Tibial nerve (tissue), 4 donors: ENCODE measurements at regions not wholly inside any gene's neighbourhood (a gene's known extent, or its start where the extent isn't known, plus 50 kb on each side); places are given as distances from the start of the nearest gene placed in this dataset.

Experiments
- DNase-seq, 2 donors: peaks; one replicate each; pipeline ENCODE4 v3.0.0-alpha.2; 2019; ENCODE audit warnings: low spot score in 2 of 2
- H3K27ac ChIP-seq, 4 donors: fragments of 200-600 bp; sonication (generic) in 3 of 4; one replicate each; pipeline ENCODE4 v1.5.1; 2017 to 2019; ENCODE audit warnings: mild to moderate bottlenecking in 1 of 4
- H3K27me3 ChIP-seq, 2 donors: fragments of 200-600 bp; sonication (generic) in 1 of 2; one replicate each; pipeline versions ENCODE4 v1.5.1 to v1.6.0; 2017 to 2019
- H3K36me3 ChIP-seq, 3 donors: fragments of 200-600 bp; sonication (generic); one replicate each; pipeline ENCODE4 v1.5.1; 2018 to 2019
- H3K4me1 ChIP-seq, 4 donors: fragments of 200-600 bp; sonication (generic) in 3 of 4; one replicate each; pipeline ENCODE4 v1.5.1; 2017 to 2019
- H3K4me3 ChIP-seq, 4 donors: fragments of 200-600 bp; sonication (generic) in 3 of 4; one replicate each; pipeline ENCODE4 v1.5.1; 2017 to 2019; ENCODE audit warnings: mild to moderate bottlenecking in 1 of 4, moderate library complexity in 1 of 4
- H3K9me3 ChIP-seq, 4 donors: fragments of 200-600 bp; sonication (generic) in 3 of 4; one replicate each; pipeline ENCODE4 v1.5.1; 2017 to 2019
- EP300 ChIP-seq, 2 donors: sonication (generic); formaldehyde crosslinking; IDR thresholded peaks; one replicate each; pipeline ENCODE4 v1.6.1; 2017; ENCODE audit warnings: antibody characterized with exemption in 2 of 2, mild to moderate bottlenecking in 1 of 2
- POLR2A ChIP-seq, 2 donors: fragments of 450-650 bp; IDR thresholded peaks; one replicate each; pipeline ENCODE4 v1.6.1; 2017; ENCODE audit warnings: antibody characterized with exemption in 2 of 2, mild to moderate bottlenecking in 2 of 2, moderate library complexity in 2 of 2
- WGBS, 2 donors: methylation state at CpG; one replicate each; pipeline ENCODE4 v1.1.5; 2018; 5-methylcytosine and 5-hydroxymethylcytosine counted together
- TF ChIP-seq, protein P1 (sequence below), 5 experiments: fragments of 200-600 bp in 3 of 5; fragments of 450-650 bp in 2 of 5; sonication (generic) in 3 of 5; IDR thresholded peaks; one replicate each; pipeline ENCODE4 v1.5.1; 2016 to 2019; ENCODE audit warnings: antibody characterized with exemption in 5 of 5, mild to moderate bottlenecking in 3 of 5, moderate library complexity in 2 of 5

DNA sequence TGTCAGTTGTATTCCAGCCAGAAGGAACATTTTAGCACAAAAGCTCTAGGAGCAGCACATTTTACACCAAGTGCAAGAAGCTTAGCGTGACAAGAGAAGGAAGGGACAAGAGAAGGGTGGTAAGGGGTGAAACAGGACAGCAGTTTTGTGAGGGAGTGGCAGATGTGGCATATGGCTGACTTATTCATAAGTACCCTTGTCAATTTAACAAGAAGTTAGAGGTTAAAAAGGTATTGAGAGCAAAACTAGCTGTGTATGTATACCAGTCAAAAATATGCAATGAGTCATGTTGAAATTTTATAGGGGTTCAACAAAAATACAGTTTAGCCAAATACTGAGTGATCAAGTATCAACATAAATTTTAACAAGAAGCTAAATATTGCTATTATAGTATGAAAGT, 561.5 kb upstream of the POT1 start:
- TF ChIP-seq, protein P1, sequence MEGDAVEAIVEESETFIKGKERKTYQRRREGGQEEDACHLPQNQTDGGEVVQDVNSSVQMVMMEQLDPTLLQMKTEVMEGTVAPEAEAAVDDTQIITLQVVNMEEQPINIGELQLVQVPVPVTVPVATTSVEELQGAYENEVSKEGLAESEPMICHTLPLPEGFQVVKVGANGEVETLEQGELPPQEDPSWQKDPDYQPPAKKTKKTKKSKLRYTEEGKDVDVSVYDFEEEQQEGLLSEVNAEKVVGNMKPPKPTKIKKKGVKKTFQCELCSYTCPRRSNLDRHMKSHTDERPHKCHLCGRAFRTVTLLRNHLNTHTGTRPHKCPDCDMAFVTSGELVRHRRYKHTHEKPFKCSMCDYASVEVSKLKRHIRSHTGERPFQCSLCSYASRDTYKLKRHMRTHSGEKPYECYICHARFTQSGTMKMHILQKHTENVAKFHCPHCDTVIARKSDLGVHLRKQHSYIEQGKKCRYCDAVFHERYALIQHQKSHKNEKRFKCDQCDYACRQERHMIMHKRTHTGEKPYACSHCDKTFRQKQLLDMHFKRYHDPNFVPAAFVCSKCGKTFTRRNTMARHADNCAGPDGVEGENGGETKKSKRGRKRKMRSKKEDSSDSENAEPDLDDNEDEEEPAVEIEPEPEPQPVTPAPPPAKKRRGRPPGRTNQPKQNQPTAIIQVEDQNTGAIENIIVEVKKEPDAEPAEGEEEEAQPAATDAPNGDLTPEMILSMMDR (IDR thresholded peaks at IDR 0.05): no peak
- TF ChIP-seq POLR2A (IDR thresholded peaks at IDR 0.05): no peak
- Histone ChIP-seq H3K27me3 (no peaks in the 10 kb centered on the region), H3K9me3 (no peaks in the 10 kb centered on the region), H3K27ac (peak overlapping the region in 2 of 4 donors; percentile 15 to 61), H3K4me3 (no peak overlapping the region), H3K36me3 (no peaks in the 10 kb centered on the region), H3K4me1 (peaks cover 0 to 4% (median 0%) of the 10 kb centered on the region in 4 donors)
- 39 to 50% methylated on average over 1 of the region's 1 CpG for WGBS, 2 donors
- DNase-seq: no peak

DNA sequence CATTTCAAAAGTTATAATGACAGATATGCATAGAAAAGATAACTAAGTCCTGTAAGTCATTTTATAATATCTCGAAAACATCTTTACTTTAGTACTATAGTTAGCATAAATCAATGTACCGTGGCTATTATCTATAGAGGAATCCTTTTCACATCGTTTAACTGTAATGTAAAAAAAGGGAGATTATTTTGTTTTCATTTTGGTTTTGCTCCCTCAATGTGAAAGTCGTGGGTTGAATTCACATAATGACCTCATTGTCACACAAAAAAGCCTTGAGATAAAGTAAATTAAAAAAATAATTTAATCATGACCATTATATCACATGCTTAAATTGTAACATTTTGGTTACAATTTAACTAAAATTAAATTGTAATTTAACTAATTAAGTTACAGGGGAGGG, 560.5 kb upstream of the POT1 start:
- TF ChIP-seq EP300 (IDR thresholded peaks at IDR 0.05) (no peak), POLR2A (IDR thresholded peaks at IDR 0.05) (no peak)
- TF ChIP-seq, protein P1 (IDR thresholded peaks at IDR 0.05): no peak
- WGBS, 2 donors: 35 to 40% methylated on average over 4 of the region's 4 CpGs
- H3K36me3 ChIP-seq: no peaks in the 10 kb centered on the region
- no peaks in the 10 kb centered on the region for H3K9me3 ChIP-seq
- H3K27me3 ChIP-seq: no peaks in the 10 kb centered on the region
- DNase-seq: no peak
- H3K4me3 ChIP-seq: no peak overlapping the region
- H3K27ac ChIP-seq: peak overlapping the region in 1 of 4 donors; percentile 61
- H3K4me1 ChIP-seq: peaks cover 0 to 4% (median 0%) of the 10 kb centered on the region in 4 donors

DNA sequence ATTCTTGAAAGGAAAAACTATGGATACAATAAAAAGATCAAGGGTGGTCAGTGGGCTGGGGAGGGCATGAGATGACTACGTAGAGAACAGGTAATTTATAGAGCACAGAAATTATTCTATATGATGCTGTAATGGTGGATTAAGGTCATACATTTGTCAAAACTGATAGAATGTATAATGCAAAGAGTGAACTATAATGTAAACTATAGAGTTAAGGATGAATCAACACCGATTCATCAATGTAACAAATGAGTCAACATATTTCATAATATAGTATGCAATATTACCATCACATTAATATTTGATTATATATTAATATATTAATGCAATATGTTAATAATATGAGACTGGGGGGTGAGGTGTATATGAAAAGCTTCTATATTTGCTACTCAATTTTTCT, 555.6 kb upstream of the POT1 start:
- DNase-seq: no peak
- no peak for TF ChIP-seq EP300 (IDR thresholded peaks at IDR 0.05)
- TF ChIP-seq, protein P1 (IDR thresholded peaks at IDR 0.05): no peak
- no peak for TF ChIP-seq POLR2A (IDR thresholded peaks at IDR 0.05)
- WGBS, 2 donors: 84 to 91% methylated on average over 2 of the region's 2 CpGs
- Histone ChIP-seq H3K27me3 (no peaks in the 10 kb centered on the region), H3K4me3 (no peak overlapping the region), H3K27ac (no peak overlapping the region), H3K36me3 (no peaks in the 10 kb centered on the region), H3K4me1 (no peaks in the 10 kb centered on the region), H3K9me3 (no peaks in the 10 kb centered on the region)

- Histone ChIP-seq H3K4me3 (no peak overlapping the region), H3K27me3 (no peaks in the 10 kb centered on the region), H3K36me3 (no peaks in the 10 kb centered on the region), H3K27ac (no peak overlapping the region), H3K4me1 (no peaks in the 10 kb centered on the region), H3K9me3 (no peaks in the 10 kb centered on the region)
- 89 to 92% methylated on average over 2 of the region's 2 CpGs for WGBS, 2 donors
- TF ChIP-seq, protein P1 (IDR thresholded peaks at IDR 0.05): no peak
- TF ChIP-seq POLR2A (IDR thresholded peaks at IDR 0.05) (no peak), EP300 (IDR thresholded peaks at IDR 0.05) (no peak)
- DNase-seq: no peak
These were observed 555.1 kb upstream of the POT1 start for GRCh38 chr7:125484755-125485154.

- DNase-seq: no peak
- no peaks in the 10 kb centered on the region for H3K27me3 ChIP-seq
- WGBS, 2 donors: 89 to 91% methylated on average over 7 of the region's 7 CpGs
- no peaks in the 10 kb centered on the region for H3K9me3 ChIP-seq
- no peaks in the 10 kb centered on the region for H3K36me3 ChIP-seq
- TF ChIP-seq, protein P1 (IDR thresholded peaks at IDR 0.05): no peak
- no peak for TF ChIP-seq EP300 (IDR thresholded peaks at IDR 0.05)
- H3K4me3 ChIP-seq: no peak overlapping the region
- no peaks in the 10 kb centered on the region for H3K4me1 ChIP-seq
- H3K27ac ChIP-seq: no peak overlapping the region
These were observed 551.7 kb upstream of the POT1 start for GRCh38 chr7:125481323-125481722.
